Esophagus muscularis mucosa (tissue), 3 donors: ENCODE measurements at regions not wholly inside any gene's neighbourhood (a gene's known extent, or its start where the extent isn't known, plus 50 kb on each side); places are given as distances from the start of the nearest gene placed in this dataset.

ENCODE experiments used
- POLR2A ChIP-seq: fragments of 450-650 bp; IDR thresholded peaks from one replicate; pipeline ENCODE4 v1.6.1; 2017; ENCODE audit warnings: antibody characterized with exemption, moderate library complexity, mild to moderate bottlenecking, low read depth
- TF ChIP-seq, protein P1 (sequence below), 3 experiments: fragments of 200-600 bp in 2 of 3; fragments of 450-650 bp in 1 of 3; sonication (generic) in 2 of 3; IDR thresholded peaks; one replicate each; pipeline ENCODE4 v1.5.1; 2017 to 2019; ENCODE audit warnings: antibody characterized with exemption in 3 of 3, mild to moderate bottlenecking in 2 of 3, moderate library complexity in 1 of 3

DNA sequence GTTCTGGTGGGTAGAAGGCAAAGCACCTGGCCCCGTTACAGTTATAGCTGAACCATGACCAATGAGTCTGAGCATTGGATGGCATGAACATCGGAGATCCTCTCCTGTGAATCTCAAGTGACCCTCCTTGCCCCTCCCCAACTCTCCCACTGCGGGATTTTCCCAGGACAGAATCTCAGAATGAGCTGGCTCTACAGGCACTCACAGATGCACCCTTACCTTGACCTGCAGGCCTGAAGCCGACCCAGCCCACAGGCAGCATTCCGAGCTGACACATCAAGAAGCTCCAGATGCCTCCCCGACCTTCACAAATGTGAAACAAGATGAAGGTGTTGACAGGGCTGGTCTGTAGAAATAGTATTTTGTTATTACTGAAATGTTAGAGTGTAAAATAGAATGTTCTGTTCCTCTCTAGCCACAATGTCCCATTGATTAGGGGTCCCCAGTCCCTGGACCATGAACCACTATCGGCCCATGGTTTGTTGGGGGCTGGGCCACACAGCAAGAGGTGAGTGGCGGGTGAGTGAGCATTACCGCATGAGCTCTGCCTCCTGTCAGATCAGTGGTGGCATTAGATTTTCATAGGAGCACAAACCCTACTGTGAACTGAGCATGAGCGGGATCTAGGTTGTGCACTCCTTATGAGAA lies 263.4 kb downstream of the AUH start:
- TF ChIP-seq, protein P1, sequence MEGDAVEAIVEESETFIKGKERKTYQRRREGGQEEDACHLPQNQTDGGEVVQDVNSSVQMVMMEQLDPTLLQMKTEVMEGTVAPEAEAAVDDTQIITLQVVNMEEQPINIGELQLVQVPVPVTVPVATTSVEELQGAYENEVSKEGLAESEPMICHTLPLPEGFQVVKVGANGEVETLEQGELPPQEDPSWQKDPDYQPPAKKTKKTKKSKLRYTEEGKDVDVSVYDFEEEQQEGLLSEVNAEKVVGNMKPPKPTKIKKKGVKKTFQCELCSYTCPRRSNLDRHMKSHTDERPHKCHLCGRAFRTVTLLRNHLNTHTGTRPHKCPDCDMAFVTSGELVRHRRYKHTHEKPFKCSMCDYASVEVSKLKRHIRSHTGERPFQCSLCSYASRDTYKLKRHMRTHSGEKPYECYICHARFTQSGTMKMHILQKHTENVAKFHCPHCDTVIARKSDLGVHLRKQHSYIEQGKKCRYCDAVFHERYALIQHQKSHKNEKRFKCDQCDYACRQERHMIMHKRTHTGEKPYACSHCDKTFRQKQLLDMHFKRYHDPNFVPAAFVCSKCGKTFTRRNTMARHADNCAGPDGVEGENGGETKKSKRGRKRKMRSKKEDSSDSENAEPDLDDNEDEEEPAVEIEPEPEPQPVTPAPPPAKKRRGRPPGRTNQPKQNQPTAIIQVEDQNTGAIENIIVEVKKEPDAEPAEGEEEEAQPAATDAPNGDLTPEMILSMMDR (IDR thresholded peaks at IDR 0.05) = no peak
- TF ChIP-seq POLR2A = no peak
